T1000 (cell line): ENCODE measurements at regions not wholly inside any gene's neighbourhood (a gene's known extent, or its start where the extent isn't known, plus 50 kb on each side); places are given as distances from the start of the nearest gene placed in this dataset.
"Not testable (repeated sequence)": the region's sequence is repeated elsewhere in the genome, so short reads cannot be mapped to it uniquely, and the experiment has no call there.

Experiments
- DNase-seq: peaks from one replicate; lab custom pipeline; 2025; ENCODE audit warnings: mixed read lengths; lab: John Stamatoyannopoulos, UW

DNA sequence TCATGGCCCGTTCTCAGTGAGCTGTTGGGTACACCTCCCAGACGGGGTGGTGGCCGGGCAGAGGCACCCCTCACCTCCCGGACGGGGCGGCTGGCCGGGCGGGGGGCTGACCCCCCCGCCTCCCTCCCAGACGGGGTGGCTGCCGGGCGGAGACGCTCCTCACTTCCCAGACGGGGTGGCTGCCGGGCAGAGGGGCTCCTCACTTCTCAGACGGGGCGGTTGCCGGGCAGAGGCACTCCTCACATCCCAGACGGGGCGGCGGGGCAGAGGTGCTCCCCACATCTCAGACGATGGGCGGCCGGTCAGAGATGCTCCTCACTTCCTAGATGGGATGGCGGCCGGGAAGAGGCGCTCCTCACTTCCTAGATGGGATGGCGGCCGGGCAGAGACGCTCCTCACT lies 129.7 kb upstream of the DAAM1 start:
- not testable (repeated sequence) for DNase-seq

GRCh38 chr14:59060841-59061240 lies 127.6 kb upstream of the DAAM1 start:
- no peak for DNase-seq

- no peak for DNase-seq
Observed at GRCh38 chr14:59061292-59061691, 127.2 kb upstream of the DAAM1 start.

DNA sequence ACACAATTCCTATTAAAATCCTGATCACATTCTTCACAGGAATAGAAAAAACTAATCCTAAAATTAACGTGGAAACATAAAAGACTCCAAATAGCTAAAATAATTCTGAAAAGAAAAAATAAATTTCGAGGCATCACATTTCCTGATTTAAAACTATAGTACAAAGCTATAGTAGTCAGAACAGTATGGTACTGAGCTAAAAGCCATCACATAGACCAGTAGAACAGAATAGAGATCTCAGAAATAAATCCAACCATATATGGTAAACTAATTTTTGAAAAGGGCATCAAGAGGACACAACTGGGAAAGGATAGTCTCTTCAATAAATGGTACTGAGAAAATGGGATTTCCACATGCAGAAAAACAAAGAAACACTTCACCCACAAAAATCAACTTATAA lies 125.2 kb upstream of the DAAM1 start:
- no peak for DNase-seq

DNA sequence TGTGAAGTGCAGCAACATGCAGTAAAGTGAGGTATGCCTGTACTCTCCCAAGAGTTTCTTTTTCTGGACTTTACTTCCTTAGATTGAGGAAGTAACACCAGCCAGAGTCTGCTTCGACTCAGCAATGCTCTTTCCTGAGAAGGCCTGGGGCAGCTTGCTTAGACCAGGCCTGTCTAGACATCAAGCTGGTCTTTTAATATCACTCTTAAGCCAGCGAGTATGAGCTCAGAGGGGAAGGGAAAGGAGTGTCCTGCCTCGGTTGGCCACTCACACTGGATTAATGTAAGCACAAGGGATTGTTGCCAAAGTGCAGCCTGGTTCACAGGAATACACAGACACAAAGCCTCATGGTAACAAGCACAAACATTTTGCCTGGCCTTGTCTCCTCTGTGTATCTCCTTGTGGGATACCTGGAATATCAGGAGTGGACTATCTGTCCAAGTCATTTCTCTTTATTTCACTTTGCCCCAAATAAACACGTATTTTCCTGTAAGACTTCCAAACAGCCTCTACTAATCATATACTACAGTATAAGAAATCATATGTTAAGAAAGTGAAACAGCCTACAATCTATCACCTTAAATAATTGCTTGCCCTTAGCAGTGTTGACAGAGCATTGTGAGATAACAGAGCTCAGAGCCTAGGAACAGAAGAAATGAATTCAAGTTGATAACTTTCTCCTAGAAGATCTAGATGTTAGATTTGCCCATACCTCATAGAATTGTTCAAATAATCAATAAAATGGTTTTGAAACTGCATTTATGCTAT lies 121.2 kb upstream of the DAAM1 start:
- DNase-seq: no peak

- no peak for DNase-seq
Observed at GRCh38 chr14:59069163-59069854, 119.2 kb upstream of the DAAM1 start.

DNA sequence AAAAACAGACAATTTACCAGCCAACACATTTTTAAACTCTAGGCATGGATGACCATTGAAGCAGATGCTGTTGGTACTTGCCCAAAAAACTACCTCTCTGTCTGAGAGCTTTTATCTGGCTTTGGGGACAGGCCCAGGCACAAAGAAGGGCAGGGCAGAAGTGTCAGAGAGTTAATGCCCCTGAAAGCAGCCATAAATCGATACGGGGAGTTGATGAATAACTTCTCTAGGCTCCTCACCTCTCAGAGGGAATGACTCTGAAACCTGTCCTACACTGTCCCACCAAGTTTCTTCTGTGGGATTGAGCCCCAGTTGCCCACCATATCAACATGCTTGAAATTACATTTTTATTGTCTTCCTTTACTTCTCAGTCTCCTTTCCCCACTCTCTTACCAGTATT lies 113.0 kb upstream of the DAAM1 start:
- DNase-seq: no peak

DNA sequence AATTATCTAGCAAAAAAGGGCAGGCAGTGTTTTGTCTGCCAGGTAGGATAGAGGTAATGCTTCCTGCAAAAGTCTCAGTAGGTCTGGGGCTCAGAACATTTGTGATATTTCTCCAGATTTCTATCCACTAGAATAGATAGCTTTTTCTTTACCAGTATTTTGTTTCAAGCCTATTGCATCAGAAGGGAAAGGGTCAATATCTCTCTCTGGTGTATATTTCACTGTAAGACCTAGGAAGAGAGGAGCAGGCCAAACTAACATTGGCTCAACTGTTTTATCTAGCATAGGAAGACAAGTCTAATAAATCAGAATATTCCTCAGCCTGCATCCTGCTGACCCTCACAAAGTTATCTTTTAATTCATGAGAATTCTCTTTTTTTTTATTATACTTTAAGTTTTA lies 106.7 kb upstream of the DAAM1 start:
- DNase-seq: no peak

- no peak for DNase-seq
Observed at GRCh38 chr14:59085207-59085739, 103.2 kb upstream of the DAAM1 start.

GRCh38 chr14:59086241-59086882 lies 102.1 kb upstream of the DAAM1 start:
- DNase-seq: no peak

DNA sequence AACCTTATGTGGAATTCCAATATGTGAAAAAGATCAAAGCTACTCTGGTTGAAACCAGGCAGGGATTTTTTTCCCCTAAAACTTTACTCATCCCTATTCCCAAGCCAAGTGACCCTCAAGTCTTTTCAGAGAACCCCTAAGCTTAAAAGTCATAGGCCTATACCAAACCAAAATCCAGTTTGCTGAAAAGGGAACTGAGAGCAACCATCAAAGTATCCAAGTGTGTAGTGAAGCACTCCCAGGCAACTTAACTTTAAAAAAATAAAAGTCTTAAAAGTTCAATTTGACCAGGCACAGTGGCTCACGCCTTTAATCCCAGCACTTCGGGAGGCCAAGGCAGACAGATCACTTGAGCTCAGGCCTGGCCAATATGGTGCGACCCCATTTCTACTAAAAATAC lies 101.2 kb upstream of the DAAM1 start:
- DNase-seq: no peak

DNA sequence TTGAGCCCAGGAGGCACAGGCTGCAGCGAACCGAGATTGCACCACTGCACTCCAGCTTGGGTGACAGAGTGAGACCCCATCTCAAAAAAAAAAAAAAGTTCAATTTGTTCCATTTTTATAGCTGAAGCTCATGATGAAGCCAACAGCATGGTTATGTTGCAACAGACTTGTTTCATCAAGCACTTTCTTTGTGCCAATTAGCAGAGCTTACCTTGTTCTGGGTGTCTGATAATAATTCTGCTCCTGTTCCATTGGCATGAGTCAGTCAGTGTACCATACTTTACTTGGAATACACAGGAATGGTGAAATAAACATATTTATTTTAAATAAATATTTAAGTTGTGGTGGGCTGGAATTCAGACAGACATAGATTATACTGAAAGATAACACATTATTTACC lies 100.8 kb upstream of the DAAM1 start:
- no peak for DNase-seq

DNA sequence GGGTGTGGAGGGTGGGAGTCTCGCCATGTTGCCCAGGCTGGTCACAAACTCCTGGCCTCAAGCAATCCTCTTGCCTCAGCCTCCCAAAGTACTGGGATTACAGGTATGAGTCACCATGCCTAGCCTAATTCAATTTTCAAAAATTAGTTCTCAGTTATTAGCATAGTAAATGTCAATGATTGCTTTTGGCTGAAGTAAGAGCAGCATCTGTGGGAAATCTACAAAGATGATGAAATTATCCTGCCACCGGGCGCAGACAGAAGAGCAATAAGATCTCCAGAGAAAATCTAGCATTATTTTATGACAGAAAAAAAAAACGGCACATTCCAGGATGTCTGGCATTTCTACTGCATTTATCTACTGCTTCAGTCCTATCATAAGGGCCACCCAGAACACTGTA lies 97.9 kb upstream of the DAAM1 start:
- no peak for DNase-seq

GRCh38 chr14:59091404-59091803 lies 97.1 kb upstream of the DAAM1 start:
- DNase-seq: no peak

DNA sequence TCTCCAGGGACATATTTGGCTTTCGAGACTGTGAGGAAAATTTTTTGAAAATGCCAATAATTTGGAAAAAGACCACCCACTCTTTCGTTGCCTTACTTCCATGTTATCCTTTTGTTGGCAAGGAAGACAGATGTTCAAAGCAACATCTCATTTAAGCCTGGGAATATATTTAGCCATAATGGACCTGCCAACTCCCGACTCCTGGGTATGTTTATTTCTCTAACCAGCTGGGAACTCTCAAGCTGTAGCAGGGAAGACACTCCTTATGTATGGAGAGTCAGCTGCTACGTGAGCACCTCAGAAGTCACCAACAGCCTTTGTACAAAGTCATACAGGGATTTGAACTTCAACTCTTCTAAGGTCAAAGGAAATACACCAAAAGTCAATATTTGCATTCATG lies 96.5 kb upstream of the DAAM1 start:
- DNase-seq: no peak

GRCh38 chr14:59093902-59094301 lies 94.6 kb upstream of the DAAM1 start:
- DNase-seq: no peak

DNA sequence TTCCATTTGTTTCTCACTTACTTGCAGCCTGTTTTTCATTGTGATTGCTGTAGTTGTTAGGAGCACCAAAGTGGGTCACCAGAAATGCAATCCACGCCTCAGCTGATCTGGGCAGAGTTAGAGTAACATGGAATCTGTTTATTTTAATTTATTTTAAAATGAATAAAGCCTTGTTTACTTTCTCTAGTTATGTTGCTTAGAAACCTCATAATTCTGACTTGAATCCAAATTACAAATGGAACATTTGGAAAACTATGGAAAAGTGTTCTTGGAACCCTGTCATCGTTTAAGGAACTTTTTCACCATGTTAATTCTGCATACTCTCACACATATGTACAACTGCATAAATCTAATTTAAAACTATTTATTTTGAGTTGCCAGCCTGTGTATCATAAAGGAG lies 92.2 kb upstream of the DAAM1 start:
- no peak for DNase-seq

GRCh38 chr14:59097681-59098080 lies 90.8 kb upstream of the DAAM1 start:
- DNase-seq: no peak

- DNase-seq: peak; percentile 46
Observed at GRCh38 chr14:59098377-59098776, 90.1 kb upstream of the DAAM1 start.

DNA sequence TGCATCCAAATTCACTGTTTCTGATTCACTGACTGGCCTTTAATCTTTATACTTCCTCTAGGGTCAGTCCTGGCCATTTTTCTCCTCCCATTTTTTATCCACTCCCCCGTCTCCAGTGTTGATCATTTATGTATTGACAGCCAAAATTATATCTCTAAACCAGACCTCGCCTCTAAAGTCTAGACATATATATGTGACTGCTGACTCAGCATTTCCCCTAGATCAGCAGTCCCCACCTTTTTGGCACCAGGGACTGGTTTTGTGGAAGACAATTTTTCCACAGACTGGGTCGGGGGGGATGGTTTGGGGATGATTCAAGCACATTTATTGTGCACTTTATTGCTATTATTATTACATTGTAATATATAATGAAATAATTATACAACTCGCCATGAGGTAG lies 88.3 kb upstream of the DAAM1 start:
- DNase-seq: no peak

DNA sequence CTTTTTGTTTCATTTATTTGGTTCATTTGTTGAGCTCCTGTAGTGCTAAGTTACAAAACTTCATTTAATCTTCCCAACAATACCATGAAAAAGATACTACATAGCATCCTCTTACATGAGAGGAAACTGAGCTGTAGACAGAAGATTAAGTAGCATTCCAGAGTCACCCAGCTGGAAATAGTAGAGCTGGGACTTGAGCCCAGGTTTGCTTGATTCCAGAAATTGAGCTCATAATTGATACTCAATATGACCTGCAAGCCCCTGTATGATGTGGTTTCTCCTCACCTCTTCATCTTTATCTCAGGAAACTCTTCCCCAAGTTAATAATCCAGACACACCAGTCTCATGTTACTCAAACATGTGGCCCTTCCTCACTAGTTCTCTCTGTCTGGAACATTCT lies 87.0 kb upstream of the DAAM1 start:
- DNase-seq: no peak

DNA sequence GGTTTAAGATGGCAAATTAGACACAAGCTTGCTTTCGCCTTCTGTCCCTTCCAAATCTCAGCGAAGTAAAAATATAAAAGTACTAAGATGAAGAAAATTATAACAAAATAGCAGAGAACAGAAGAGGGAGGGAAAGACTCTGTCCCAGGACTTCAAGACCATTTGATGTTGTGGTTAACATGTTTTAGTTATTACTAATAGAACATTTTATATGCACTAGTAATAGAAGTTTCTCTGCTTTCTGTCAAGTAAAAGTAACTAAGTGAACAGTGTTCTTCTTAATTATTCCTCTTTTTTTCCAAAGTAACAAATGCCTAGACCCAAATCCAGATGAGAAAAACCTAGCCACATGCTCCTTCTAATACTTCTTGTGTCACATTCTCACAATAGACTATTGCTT lies 85.1 kb upstream of the DAAM1 start:
- DNase-seq: no peak

- DNase-seq: no peak
Observed at GRCh38 chr14:59107819-59108218, 80.6 kb upstream of the DAAM1 start.
